Thymus (tissue), 11 donors: ENCODE measurements at regions not wholly inside any gene's neighbourhood (a gene's known extent, or its start where the extent isn't known, plus 50 kb on each side); places are given as distances from the start of the nearest gene placed in this dataset.
"Not testable (repeated sequence)": the region's sequence is repeated elsewhere in the genome, so short reads cannot be mapped to it uniquely, and the experiment has no call there.

Experiments
- DNase-seq, 9 donors: peaks; one replicate each; pipeline ENCODE4 v3.0.0-alpha.2; 2013; ENCODE audit warnings: low spot score in 9 of 9, low read depth in 6 of 9, missing footprints in 1 of 9
- H3K27ac ChIP-seq, 2 donors: one replicate each; pipeline ENCODE4 v1.5.1; 2013; ENCODE audit warnings: control low read depth in 1 of 2, low read depth in 1 of 2, low read length in 1 of 2, mild to moderate bottlenecking in 1 of 2, moderate library complexity in 1 of 2
- H3K27me3 ChIP-seq, 2 donors: one replicate each; pipeline ENCODE4 v1.5.1; 2013; ENCODE audit warnings: low read length in 1 of 2; ENCODE audit not compliant: control insufficient read depth in 2 of 2, insufficient read depth in 1 of 2
- H3K36me3 ChIP-seq, 2 donors: one replicate each; pipeline ENCODE4 v1.5.1; 2013; ENCODE audit warnings: low read length in 1 of 2, mild to moderate bottlenecking in 1 of 2, moderate library complexity in 1 of 2; ENCODE audit not compliant: control insufficient read depth in 2 of 2, insufficient read depth in 2 of 2
- H3K4me1 ChIP-seq, 2 donors: one replicate each; pipeline ENCODE4 v1.5.1; 2013; ENCODE audit warnings: low read length in 2 of 2; ENCODE audit not compliant: control insufficient read depth in 2 of 2, insufficient read depth in 2 of 2
- H3K4me3 ChIP-seq, 2 donors: one replicate each; pipeline ENCODE4 v1.5.1; 2013; ENCODE audit warnings: low read length in 2 of 2, control low read depth in 1 of 2, mild to moderate bottlenecking in 1 of 2
- H3K9me3 ChIP-seq, 2 donors: one replicate each; pipeline ENCODE4 v1.5.1; 2013; ENCODE audit warnings: low read length in 1 of 2, mild to moderate bottlenecking in 1 of 2; ENCODE audit not compliant: control insufficient read depth in 2 of 2, insufficient read depth in 1 of 2
- WGBS: extraction: QIAGEN DNeasy Blood & Tissue Kit; methylation state at CpG from one replicate; pipeline ENCODE4 v1.1.7; 2013; 5-methylcytosine and 5-hydroxymethylcytosine counted together
- donor health status: healthy.

- Histone ChIP-seq H3K36me3 (no peaks in the 10 kb centered on the region), H3K4me1 (no peaks in the 10 kb centered on the region), H3K27me3 (no peaks in the 10 kb centered on the region), H3K4me3 (no peak overlapping the region), H3K9me3 (no peaks in the 10 kb centered on the region), H3K27ac (no peak overlapping the region)
- no peak for DNase-seq
- 96% methylated on average over 5 of the region's 5 CpGs for WGBS
These were observed 492.0 kb upstream of the MMS22L start for GRCh38 chr6:97775012-97775411.

DNA sequence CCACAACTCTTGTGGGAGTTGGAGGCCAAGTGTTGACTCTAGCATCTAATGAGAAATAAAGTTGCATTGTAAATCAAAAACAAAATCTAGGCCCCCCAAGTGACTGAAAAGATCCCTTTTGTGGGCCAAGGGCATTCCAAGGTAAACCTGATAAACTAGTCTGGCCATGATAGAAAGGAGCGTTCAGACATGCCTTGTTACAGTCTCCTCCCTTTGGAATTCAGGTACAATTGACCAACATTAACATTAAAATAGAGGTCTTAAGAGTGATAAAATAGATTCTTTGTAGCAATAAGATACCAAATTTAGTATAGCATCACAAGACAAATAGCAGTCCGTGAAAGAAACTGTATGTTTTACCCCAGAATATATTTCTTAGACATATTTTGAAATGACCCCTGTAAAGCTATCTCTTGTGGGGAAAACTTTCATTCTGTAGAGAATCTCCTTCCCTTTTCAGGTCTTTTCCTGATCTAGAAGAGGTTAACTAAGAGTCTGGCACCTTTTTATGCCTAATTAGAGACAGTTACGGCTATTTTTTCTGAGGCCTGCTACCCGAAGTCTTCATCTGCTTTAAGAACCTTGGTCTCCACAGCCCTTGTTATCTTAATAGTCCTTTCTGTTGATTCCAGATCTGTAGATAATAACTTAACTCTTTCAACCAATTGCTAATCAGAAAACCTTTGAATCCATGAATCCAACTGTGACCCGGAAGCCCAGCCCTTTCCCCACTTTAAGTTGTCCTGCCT is 495.4 kb upstream of the MMS22L start:
- 77% methylated on average over 5 of the region's 5 CpGs for WGBS
- Histone ChIP-seq H3K27me3 (no peaks in the 10 kb centered on the region), H3K4me3 (no peak overlapping the region), H3K36me3 (no peaks in the 10 kb centered on the region), H3K4me1 (no peaks in the 10 kb centered on the region), H3K9me3 (no peaks in the 10 kb centered on the region), H3K27ac (no peak overlapping the region)
- DNase-seq, result no peak

GRCh38 chr6:97779039-97779766 is 496.2 kb upstream of the MMS22L start:
- H3K4me3 ChIP-seq, H3K36me3 ChIP-seq, H3K27ac ChIP-seq, H3K27me3 ChIP-seq, DNase-seq, H3K9me3 ChIP-seq, H3K4me1 ChIP-seq: not testable (repeated sequence)
- WGBS, result 82% methylated on average over 5 of the region's 6 CpGs

DNA sequence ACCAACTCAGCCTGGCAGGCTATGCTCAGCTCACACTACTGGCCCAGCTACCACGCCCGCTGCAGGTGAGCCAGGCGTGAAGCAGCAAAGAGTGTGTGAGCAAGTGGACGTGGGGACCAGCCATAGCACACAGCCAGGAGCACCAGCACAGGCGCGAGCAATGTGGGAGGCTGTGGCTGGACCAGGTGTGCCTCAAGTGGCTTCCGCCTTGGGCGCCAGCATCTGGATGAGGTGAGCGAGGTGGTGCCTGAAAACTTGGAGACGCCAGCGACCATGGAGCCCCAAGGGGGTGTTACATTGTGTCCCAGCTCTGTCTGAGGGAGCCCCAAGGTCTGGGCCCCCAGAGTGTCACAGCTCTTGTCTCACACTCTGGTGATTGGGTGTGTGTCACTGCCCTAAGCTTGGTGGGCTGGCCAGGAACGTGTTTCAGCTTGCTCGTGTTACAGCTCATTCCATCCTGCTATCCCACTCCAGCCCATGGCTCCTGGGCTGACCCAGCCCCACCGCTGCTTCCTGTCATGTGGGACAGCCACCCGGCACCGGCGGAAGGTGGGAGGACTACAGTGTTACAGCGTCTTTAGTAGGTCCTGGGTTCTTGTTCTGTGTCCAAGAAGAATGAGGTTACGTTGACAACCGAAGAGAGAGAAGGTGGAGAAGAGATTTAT is 508.0 kb upstream of the MMS22L start:
- WGBS, result 95% methylated on average over 20 of the region's 20 CpGs
- no peak for DNase-seq
- Histone ChIP-seq H3K27me3 (no peaks in the 10 kb centered on the region), H3K4me1 (no peaks in the 10 kb centered on the region), H3K27ac (no peak overlapping the region), H3K9me3 (peaks cover 0 to 13% of the 10 kb centered on the region in 2 donors), H3K36me3 (no peaks in the 10 kb centered on the region), H3K4me3 (no peak overlapping the region)

DNA sequence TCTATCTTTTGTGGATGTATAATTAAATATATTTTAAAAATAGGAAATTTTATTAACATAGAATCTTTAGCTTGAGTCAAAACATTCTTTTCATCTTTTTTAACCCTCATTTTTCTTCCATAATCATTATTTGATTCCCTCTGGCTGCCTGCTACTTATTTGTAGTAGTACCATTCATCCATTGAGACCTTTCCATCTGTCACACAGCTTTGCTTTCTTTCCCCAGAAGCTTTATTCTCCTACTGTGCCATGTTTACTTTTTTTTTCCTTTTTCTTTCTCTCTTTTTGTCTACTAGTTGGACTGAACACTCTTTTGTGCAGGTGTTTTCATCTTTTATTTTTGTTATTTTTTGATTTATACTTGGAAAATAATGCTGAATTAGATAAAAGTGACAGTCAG is 522.6 kb upstream of the MMS22L start:
- no peak for DNase-seq
- no peaks in the 10 kb centered on the region for H3K36me3 ChIP-seq
- no peaks in the 10 kb centered on the region for H3K9me3 ChIP-seq
- no peak overlapping the region for H3K27ac ChIP-seq
- no peaks in the 10 kb centered on the region for H3K4me1 ChIP-seq
- no peaks in the 10 kb centered on the region for H3K27me3 ChIP-seq
- no peak overlapping the region for H3K4me3 ChIP-seq

- Histone ChIP-seq H3K4me3 (no peak overlapping the region), H3K4me1 (no peaks in the 10 kb centered on the region), H3K27ac (no peak overlapping the region), H3K36me3 (no peaks in the 10 kb centered on the region), H3K27me3 (no peaks in the 10 kb centered on the region), H3K9me3 (no peaks in the 10 kb centered on the region)
- no peak for DNase-seq
These were observed 529.9 kb upstream of the MMS22L start for GRCh38 chr6:97812940-97813339.

- Histone ChIP-seq H3K36me3 (no peaks in the 10 kb centered on the region), H3K27me3 (no peaks in the 10 kb centered on the region), H3K4me1 (no peaks in the 10 kb centered on the region), H3K4me3 (no peak overlapping the region), H3K27ac (no peak overlapping the region), H3K9me3 (no peaks in the 10 kb centered on the region)
- no peak for DNase-seq
- WGBS, result 92% methylated on average over 4 of the region's 4 CpGs
These were observed 531.0 kb upstream of the MMS22L start for GRCh38 chr6:97813889-97814567.

DNA sequence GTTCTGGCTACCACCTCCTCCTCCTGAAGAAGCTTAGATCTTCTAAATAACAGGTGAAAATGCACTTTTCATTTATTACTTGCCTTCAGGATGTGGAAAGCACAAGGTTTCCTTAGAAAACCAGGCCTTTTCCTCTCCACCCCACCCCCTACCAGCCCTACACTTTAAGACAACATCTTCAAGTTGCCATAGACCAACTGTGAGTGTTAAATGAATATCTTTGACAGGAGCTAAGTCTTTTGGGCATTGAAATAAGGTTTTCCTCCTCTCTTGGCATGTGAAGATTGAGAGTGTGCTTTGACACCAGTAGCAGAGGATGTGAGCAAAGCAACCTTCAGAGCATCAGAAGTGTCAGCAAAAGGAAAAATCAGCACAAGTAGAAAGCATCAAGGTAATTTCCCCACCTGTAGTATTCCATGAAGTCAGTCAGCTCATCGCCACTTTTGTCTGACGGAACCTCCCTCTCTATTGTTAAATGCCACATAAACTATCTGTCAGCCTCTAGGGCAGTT is 532.3 kb upstream of the MMS22L start:
- 72% methylated on average over 2 of the region's 2 CpGs for WGBS
- H3K27ac ChIP-seq, result no peak overlapping the region
- no peak overlapping the region for H3K4me3 ChIP-seq
- no peaks in the 10 kb centered on the region for H3K4me1 ChIP-seq
- H3K36me3 ChIP-seq, result no peaks in the 10 kb centered on the region
- H3K27me3 ChIP-seq, result no peaks in the 10 kb centered on the region
- no peak for DNase-seq
- no peaks in the 10 kb centered on the region for H3K9me3 ChIP-seq

DNA sequence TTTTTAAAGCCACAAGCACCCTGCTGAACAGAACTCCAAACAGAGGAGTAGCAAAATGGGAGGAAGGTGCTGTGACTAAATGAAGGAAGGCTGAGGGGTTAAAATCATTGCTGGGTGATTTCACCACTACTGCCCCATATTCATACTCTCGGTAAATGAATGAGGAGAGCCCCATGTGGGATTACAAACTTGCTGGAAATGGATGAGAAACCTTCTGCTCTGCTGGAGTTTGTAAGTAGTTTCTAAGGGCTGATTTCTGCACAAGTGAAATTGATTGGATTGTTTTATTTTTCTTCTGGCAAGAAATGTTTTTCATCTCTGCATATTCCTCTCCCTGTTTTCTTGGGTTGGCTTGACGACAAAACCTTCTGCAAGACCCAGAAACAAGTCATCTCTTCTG is 533.5 kb upstream of the MMS22L start:
- no peak for DNase-seq
- WGBS, result 94% methylated on average over 2 of the region's 2 CpGs
- no peaks in the 10 kb centered on the region for H3K4me1 ChIP-seq
- H3K9me3 ChIP-seq, result no peaks in the 10 kb centered on the region
- H3K27me3 ChIP-seq, result no peaks in the 10 kb centered on the region
- no peaks in the 10 kb centered on the region for H3K36me3 ChIP-seq
- no peak overlapping the region for H3K27ac ChIP-seq
- no peak overlapping the region for H3K4me3 ChIP-seq
